SK-MEL-5 (cell line): ENCODE measurements at regions not wholly inside any gene's neighbourhood (a gene's known extent, or its start where the extent isn't known, plus 50 kb on each side); places are given as distances from the start of the nearest gene placed in this dataset.
"Not testable (repeated sequence)": the region's sequence is repeated elsewhere in the genome, so short reads cannot be mapped to it uniquely, and the experiment has no call there.

ENCODE experiments used
- DNase-seq: peaks from one replicate; pipeline ENCODE4 v3.0.0-alpha.2; 2016; ENCODE audit warnings: low read depth, low spot score
- in situ Hi-C: cut with HindIII; loops from 2 replicates; pipeline ENCODE4 v1.10.0; 2016; ENCODE audit warnings: low sequenced_read_pairs, high pct_unique_total_duplicates, low pct_unique_long_range_greater_than_20kb

GRCh38 chr3:101913168-101913567 lies 63.9 kb downstream of the NFKBIZ start:
- in situ Hi-C loops = no loop called here
- no peak for DNase-seq

DNA sequence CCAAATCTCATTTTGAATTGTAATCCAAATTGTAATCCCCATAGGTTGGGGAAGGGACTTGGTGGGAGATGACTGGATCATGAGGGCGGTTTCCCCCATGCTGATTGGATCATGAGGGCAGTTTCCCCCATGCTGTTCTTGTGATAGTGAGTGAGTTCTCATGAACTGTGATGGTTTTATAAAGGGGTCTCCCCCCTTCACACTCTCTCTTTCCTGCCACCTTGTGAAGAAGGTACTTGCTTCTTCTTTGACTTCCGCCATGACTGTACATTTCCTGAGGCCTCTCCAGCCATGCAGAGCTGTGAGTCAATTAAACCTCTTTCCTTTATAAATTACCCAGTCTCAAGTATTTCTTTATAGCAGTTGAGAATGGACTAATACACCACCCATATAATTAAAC lies 68.4 kb downstream of the NFKBIZ start:
- in situ Hi-C loops, DNase-seq: not testable (repeated sequence)

DNA sequence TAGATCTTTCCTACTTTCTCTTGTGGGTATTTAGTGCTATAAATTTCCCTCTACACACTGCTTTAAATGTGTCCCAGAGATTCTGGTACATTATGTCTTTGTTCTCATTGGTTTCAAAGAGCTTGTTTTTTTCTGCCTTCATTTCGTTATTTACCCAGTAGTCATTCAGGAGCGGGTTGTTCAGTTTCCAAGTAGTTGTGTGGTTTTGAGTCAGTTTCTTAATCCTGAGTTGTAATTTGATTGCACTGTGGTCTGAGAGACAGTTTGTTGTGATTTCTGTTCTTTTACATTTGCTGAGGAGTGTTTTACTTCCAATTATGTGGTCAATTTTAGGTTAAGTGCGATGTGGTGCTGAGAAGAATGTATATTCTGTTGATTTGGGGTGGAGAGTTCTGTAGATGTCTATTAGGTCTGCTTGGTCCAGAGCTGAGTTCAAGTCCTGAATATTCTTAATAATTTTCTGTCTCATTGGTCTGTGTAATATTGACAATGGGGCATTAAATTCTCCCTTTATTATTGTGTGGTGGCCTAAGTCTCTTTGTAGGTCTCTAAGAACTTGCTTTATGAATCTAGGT lies 72.9 kb downstream of the NFKBIZ start:
- in situ Hi-C loops, DNase-seq: not testable (repeated sequence)

GRCh38 chr3:101924621-101925020 lies 75.3 kb downstream of the NFKBIZ start:
- DNase-seq, in situ Hi-C loops: not testable (repeated sequence)

- in situ Hi-C loops, DNase-seq: not testable (repeated sequence)
Measured at GRCh38 chr3:101925124-101925523, 75.8 kb downstream of the NFKBIZ start.

DNA sequence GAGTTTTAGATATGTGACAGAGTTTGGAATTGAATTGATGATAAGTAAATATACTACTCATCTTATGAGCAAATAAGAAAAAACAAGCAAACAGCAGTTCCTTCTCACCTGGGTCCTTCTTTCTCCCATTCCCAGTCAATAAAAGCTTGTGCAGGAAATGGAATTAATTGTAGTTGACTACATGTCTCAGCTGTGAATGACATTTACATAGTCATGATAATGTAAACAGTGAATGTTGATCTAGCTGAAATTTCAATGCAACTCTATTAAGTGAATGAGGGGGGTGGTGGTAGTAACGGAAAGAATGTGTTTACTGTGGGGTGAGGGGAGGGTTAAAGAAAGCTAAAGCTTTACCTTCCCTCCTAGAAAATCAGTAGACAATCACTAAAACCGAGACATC lies 76.2 kb downstream of the NFKBIZ start:
- no peak for DNase-seq
- in situ Hi-C loops = no loop called here

DNA sequence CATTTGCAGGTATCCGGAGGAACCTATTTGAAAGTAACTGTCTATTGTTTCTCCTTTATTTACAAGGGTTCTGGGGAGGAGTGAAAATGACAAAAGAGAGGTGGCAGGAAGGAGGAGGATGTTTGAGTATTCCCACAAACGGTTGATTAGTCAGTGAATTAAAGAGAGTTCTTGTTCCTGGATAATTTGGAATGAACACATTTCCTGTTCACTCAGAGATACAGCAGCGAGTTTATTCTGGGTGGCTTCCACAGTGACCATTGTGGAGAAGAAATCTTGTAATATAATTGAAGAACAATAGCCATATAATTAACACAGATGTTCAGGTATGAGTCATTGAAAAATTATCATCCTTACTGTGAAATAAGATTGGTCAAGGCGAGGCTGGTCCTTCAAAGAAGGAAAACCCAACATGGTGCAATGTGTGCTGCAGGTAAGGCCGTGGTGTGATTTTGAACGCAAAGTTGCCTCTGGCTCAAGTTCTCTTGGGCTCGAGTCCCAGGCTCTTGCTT lies 77.3 kb downstream of the NFKBIZ start:
- in situ Hi-C loops = no loop called here

GRCh38 chr3:101928890-101929289 lies 79.6 kb downstream of the NFKBIZ start:
- in situ Hi-C loops = no loop called here
- DNase-seq = no peak

More for the DNA sequence above, 77.3 kb downstream of the NFKBIZ start:
- no peak for DNase-seq

DNA sequence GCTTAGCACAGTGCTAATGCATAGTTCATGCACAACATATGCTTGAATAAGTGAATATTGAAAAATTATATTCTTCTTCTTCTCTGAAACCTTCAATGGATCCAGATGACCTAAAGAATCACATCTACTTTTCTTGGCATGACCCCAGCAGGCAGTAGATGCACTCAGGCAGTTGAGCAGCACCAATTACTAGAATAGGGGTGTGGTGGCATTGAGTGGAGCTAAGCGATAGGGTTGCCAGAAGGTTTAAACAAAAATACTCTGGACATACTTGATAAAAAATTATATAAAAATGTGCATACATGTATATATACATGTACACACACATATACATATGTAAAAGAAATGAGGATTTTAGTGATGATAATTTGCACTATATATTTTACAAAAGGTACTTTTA lies 81.8 kb downstream of the NFKBIZ start:
- DNase-seq = no peak

GRCh38 chr3:101932326-101933068 lies 83.2 kb downstream of the NFKBIZ start:
- in situ Hi-C loops = no loop called here
- DNase-seq = peak; percentile 8

More for the DNA sequence above, 81.8 kb downstream of the NFKBIZ start:
- in situ Hi-C loops = no loop called here

GRCh38 chr3:101936419-101937356 lies 87.4 kb downstream of the NFKBIZ start:
- in situ Hi-C loops = no loop called here
- DNase-seq = peak; percentile 92

DNA sequence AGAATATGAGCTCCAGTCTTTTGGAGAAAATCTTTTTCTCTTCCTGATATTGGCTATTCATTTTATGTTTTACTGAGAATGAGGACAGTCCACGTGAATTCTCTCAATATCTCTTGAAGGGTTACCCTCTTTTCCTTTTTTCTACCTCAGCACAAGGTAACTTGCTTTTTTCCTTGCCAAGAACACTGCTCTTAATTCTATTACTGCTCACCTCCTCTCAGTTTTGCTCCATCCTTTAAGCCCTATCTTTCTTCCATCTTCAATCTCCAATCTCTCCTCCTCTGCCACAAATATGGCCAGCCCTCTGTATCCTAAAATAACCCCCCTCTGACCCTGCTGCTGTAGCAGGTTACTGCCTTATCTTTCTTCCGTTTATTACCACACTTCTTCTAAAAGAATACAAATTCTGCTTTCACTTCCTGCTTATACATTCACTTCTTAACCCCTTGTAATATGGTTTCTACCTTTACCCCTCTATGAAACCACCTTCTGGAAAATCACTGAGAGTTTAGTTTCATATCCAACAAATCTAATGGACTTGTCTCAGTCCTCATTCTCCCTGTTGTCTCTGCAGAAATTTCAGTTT lies 89.0 kb downstream of the NFKBIZ start:
- peak; percentile 24 for DNase-seq
- in situ Hi-C loops = no loop called here

GRCh38 chr3:101939361-101940049 lies 90.2 kb downstream of the NFKBIZ start:
- DNase-seq = no peak
- in situ Hi-C loops = no loop called here

DNA sequence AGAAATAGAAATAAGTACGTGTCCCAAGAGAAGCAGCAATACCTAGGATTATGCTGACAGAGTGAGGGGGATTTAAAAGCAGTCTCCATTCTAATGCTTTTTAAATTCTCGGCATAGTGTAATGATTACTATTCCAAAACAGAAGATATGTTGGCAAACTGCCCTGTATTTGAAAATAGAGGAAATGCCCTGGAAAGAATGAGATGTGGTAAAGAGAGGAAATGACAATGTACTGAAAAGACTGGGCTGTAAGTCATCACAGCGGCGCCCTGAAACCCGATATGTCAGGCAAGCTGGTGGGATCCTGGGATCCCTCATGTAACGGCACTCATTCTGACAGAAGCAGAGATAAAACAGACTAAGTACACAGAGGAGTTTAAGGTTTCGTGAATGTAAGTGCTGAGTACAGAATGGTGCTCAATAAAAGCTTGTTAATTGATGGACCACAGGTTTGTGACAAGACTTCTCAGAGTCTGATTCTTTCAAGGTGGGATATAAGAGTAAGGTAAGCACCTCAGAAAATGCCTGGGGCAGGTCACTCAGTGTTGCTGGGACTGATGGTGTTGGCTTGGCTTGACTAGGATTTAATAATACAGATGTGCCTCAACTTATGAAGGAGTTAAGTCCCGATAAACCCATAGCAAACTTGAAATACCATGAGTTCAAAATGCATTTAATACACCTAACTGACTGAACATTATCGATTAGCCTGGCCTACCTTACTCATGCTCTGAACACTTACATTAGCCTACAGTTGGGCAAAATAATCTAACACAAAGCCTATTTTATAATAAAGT lies 91.4 kb downstream of the NFKBIZ start:
- DNase-seq = peak; percentile 86
- in situ Hi-C loops = no loop called here

DNA sequence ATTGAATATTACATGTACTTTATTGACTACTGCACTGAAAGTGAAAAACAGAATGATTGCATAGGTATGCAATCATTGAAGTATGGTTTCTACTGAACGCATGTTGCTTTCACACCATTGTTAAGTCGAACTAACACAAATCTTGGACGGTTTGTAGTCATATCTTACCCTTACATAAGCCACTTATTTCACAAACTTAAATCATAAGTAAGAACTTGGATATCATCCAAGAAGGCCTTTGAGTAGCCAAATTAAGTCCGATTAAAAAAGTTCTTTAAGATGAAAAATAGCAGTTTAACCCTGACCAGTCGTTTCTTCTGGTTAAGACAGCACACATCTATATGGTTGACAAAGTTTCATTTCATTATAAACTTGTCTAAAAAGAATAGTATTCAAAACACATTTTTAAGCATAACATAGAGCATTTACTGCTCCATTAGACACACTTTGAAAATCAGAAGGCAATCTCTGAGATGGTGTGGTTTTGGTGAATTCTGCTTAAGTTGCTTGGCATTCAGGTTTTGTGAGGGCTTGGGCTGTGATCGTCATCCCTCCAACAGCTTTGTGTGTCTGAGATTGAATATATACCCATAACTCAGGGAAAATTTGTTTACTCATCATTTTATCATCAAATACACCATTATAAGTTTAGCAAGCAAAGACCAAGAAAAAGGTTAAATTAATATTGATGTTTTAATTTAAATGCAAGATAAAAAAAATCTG lies 92.2 kb downstream of the NFKBIZ start:
- in situ Hi-C loops = no loop called here
- DNase-seq = peak; percentile 69

DNA sequence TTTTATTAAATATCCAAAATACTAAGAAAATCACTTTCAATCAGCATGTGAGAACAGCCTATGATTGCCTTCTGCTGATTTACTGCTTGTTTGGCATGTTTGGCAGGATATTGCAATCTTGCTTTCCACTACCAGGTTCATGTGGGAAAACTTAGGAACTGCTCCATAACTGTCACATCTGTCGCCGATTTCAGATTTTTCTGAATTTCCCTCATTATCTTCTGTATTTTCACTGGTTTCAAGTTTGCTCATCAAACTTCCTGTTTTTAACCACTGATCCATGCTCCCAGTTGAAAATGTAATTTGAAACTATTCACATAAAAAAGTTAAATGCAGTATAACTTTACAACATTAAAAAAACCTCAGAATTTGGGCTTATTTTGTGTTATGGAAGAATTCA lies 93.0 kb downstream of the NFKBIZ start:
- peak; percentile 54 for DNase-seq
- in situ Hi-C loops = no loop called here
